Esophagus squamous epithelium (tissue), 5 donors: ENCODE measurements at regions not wholly inside any gene's neighbourhood (a gene's known extent, or its start where the extent isn't known, plus 50 kb on each side); places are given as distances from the start of the nearest gene placed in this dataset.

Source experiments
- DNase-seq: peaks from one replicate; lab custom pipeline; 2025; lab: John Stamatoyannopoulos, UW
- H3K27ac ChIP-seq, 4 donors: fragments of 200-600 bp; sonication (generic); one replicate each; pipeline ENCODE4 v1.5.1; 2016 to 2019; ENCODE audit warnings: mild to moderate bottlenecking in 1 of 4
- H3K27me3 ChIP-seq, 4 donors: fragments of 200-600 bp; sonication (generic); 1 replicate in 3 of 4; 2 replicates in 1 of 4; pipeline versions ENCODE4 v1.5.1 to v1.6.0; 2017 to 2021; ENCODE audit warnings: antibody characterized with exemption in 1 of 4
- H3K36me3 ChIP-seq, 3 donors: fragments of 200-600 bp; sonication (generic); one replicate each; pipeline ENCODE4 v1.5.1; 2016 to 2019
- H3K4me1 ChIP-seq, 3 donors: fragments of 200-600 bp; sonication (generic); one replicate each; pipeline ENCODE4 v1.5.1; 2017 to 2019
- H3K4me3 ChIP-seq, 4 donors: fragments of 200-600 bp; sonication (generic); 1 replicate in 3 of 4; 2 replicates in 1 of 4; pipeline ENCODE4 v1.5.1; 2016 to 2019; ENCODE audit warnings: mild to moderate bottlenecking in 2 of 4, moderate library complexity in 1 of 4
- H3K9me3 ChIP-seq, 3 donors: fragments of 200-600 bp; sonication (generic); one replicate each; pipeline ENCODE4 v1.5.1; 2016 to 2019
- POLR2A ChIP-seq, 4 donors: fragments of 450-650 bp; IDR thresholded peaks; one replicate each; pipeline ENCODE4 v1.6.1; 2017; ENCODE audit warnings: antibody characterized with exemption in 4 of 4, mild to moderate bottlenecking in 4 of 4, moderate library complexity in 3 of 4
- WGBS, 2 donors: methylation state at CpG; one replicate each; pipeline ENCODE4 v1.1.5; 2018; 5-methylcytosine and 5-hydroxymethylcytosine counted together
- intact Hi-C: fragments of 100-400 bp; cut with DNase I; formaldehyde crosslinking; loops from one replicate; pipeline ENCODE4 v1.15.0; 2022
- TF ChIP-seq, protein P1 (sequence below), 6 experiments: fragments of 450-650 bp in 4 of 6; fragments of 200-600 bp in 2 of 6; sonication (generic) in 2 of 6; IDR thresholded peaks; one replicate each; pipeline ENCODE4 v1.5.1; 2016 to 2019; ENCODE audit warnings: antibody characterized with exemption in 6 of 6, mild to moderate bottlenecking in 4 of 6, moderate library complexity in 4 of 6
- donor health status: DM: yes; HTN: yes; CAD: no.

DNA sequence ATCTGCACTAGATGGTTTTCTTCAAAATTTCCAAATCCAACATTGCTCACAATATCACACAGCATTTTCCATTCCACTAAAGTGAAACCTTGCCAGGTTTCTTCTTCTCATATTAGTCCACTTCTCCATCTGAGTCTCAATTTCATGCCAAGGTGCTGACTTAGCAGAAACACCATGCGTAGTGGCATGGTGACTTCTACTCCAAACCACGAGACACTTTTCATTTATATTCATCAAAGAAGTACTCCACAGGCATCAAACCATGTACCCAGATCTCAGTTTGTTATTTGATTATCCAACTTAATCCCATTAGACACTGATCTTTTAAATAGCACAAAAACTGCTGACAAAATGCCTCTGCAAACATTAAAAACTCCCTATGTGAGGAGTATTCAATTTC, 233.4 kb upstream of the ITGA1 start:
- no peak for DNase-seq

DNA sequence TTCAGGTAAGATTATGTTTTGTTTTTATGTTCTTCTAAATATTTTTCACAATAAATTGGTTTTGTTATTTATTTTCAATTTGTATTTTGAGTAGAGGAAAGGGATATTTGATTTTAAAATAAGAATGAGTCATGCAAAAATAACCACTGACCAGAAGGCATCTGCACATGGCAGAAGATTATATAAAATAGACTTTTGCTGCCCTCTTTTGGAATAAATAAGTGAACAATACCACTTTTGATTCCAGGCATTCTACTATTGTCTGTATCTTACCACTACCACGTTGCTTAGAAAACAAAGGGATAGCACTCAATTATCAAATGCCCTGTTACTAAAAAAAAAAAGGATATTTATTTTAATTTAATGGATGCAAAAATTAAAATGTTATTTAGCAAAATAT, 227.3 kb upstream of the ITGA1 start:
- no peaks in the 10 kb centered on the region for H3K36me3 ChIP-seq
- no peak overlapping the region for H3K4me3 ChIP-seq
- no peaks in the 10 kb centered on the region for H3K4me1 ChIP-seq
- TF ChIP-seq POLR2A (IDR thresholded peaks at IDR 0.05) = no peak
- TF ChIP-seq, protein P1, sequence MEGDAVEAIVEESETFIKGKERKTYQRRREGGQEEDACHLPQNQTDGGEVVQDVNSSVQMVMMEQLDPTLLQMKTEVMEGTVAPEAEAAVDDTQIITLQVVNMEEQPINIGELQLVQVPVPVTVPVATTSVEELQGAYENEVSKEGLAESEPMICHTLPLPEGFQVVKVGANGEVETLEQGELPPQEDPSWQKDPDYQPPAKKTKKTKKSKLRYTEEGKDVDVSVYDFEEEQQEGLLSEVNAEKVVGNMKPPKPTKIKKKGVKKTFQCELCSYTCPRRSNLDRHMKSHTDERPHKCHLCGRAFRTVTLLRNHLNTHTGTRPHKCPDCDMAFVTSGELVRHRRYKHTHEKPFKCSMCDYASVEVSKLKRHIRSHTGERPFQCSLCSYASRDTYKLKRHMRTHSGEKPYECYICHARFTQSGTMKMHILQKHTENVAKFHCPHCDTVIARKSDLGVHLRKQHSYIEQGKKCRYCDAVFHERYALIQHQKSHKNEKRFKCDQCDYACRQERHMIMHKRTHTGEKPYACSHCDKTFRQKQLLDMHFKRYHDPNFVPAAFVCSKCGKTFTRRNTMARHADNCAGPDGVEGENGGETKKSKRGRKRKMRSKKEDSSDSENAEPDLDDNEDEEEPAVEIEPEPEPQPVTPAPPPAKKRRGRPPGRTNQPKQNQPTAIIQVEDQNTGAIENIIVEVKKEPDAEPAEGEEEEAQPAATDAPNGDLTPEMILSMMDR (IDR thresholded peaks at IDR 0.05) = no peak
- no peak for DNase-seq
- intact Hi-C loops = no loop called here
- WGBS, 2 donors = 0 to 6% methylated on average over 1 of the region's 1 CpG
- H3K27ac ChIP-seq = no peak overlapping the region
- H3K9me3 ChIP-seq = no peaks in the 10 kb centered on the region
- H3K27me3 ChIP-seq = no peaks in the 10 kb centered on the region

More for the DNA sequence above, 233.4 kb upstream of the ITGA1 start:
- no peak overlapping the region for H3K27ac ChIP-seq
- no peaks in the 10 kb centered on the region for H3K27me3 ChIP-seq
- H3K9me3 ChIP-seq = no peaks in the 10 kb centered on the region
- H3K4me3 ChIP-seq = no peak overlapping the region
- no peaks in the 10 kb centered on the region for H3K36me3 ChIP-seq
- intact Hi-C loops = no loop called here
- TF ChIP-seq, protein P1 (IDR thresholded peaks at IDR 0.05) = no peak
- TF ChIP-seq POLR2A (IDR thresholded peaks at IDR 0.05) = no peak
- no peaks in the 10 kb centered on the region for H3K4me1 ChIP-seq
- WGBS, 2 donors = 22 to 25% methylated on average over 2 of the region's 2 CpGs

DNA sequence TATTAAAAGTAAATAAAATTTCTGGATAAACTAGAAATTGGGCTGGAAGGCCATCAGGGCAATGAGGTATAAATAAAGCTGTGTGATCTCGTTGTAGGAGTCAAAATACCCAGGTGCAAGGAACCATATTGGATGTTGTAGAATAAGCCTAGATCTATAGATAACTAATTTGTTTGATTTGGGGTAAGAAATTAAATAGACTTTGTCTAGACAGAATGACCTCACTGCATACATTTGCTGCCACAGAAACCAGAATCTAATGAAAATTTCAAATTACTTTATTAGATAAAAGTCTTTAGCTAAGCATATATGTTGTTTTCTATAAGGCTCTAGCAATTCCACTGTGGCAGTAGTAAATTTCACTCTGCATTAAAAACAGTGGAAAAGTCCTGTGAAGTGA, 225.2 kb upstream of the ITGA1 start:
- no peaks in the 10 kb centered on the region for H3K36me3 ChIP-seq
- H3K4me3 ChIP-seq = no peak overlapping the region
- WGBS, 2 donors = 28 to 40% methylated on average over 1 of the region's 1 CpG
- no peak for TF ChIP-seq POLR2A (IDR thresholded peaks at IDR 0.05)
- TF ChIP-seq, protein P1 (IDR thresholded peaks at IDR 0.05) = no peak
- H3K27ac ChIP-seq = no peak overlapping the region
- DNase-seq = no peak
- no peaks in the 10 kb centered on the region for H3K4me1 ChIP-seq
- intact Hi-C loops = no loop called here
- no peaks in the 10 kb centered on the region for H3K27me3 ChIP-seq
- no peaks in the 10 kb centered on the region for H3K9me3 ChIP-seq

DNA sequence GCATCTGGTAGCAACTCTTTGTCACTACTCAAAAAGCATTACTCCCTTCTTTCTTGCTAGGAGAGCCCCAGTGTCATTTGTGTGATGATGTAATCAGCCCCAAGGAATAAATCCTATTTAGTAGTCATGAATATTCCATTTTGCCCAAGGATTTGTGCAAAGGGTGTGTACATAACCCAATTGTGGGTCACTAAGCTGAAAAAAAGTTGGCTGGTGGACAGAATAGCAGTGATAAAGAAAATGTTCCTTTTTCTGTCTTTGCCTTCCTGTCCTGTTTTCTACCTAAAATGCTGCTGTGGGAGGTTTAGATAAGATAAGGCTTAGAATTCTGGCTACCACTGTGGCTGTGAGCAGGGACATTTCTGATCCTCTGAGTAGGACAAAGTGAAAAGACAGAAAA, 223.1 kb upstream of the ITGA1 start:
- no peak overlapping the region for H3K4me3 ChIP-seq
- H3K27ac ChIP-seq = no peak overlapping the region
- H3K27me3 ChIP-seq = no peaks in the 10 kb centered on the region
- TF ChIP-seq POLR2A (IDR thresholded peaks at IDR 0.05) = no peak
- TF ChIP-seq, protein P1 (IDR thresholded peaks at IDR 0.05) = no peak
- intact Hi-C loops = no loop called here
- no peak for DNase-seq
- no peaks in the 10 kb centered on the region for H3K36me3 ChIP-seq
- H3K9me3 ChIP-seq = no peaks in the 10 kb centered on the region
- H3K4me1 ChIP-seq = no peaks in the 10 kb centered on the region

DNA sequence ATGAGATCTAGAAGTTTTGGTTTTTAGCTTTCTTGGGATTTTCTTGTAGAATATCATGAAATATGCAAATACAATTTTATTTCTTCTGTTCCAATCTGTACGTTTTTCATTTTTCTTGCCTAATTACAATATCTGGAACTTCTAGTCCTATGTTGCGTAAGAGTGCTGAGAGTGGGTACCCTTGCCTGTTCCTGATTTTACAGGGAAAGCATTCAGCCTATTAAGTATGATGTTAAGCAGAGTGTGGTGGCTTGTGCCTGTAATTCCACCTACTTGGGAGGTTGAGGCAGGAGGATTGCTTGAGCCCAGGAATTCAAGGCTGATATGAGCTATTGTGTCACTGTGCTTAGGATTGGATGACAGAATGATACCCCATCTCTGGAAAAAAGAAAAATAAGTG, 210.2 kb upstream of the ITGA1 start:
- no peaks in the 10 kb centered on the region for H3K9me3 ChIP-seq
- no peaks in the 10 kb centered on the region for H3K4me1 ChIP-seq
- WGBS, 2 donors = 70 to 73% methylated on average over 2 of the region's 2 CpGs
- no peak overlapping the region for H3K4me3 ChIP-seq
- H3K27me3 ChIP-seq = no peaks in the 10 kb centered on the region
- DNase-seq = no peak
- intact Hi-C loops = no loop called here
- no peaks in the 10 kb centered on the region for H3K36me3 ChIP-seq
- no peak for TF ChIP-seq POLR2A (IDR thresholded peaks at IDR 0.05)
- TF ChIP-seq, protein P1 (IDR thresholded peaks at IDR 0.05) = no peak
- no peak overlapping the region for H3K27ac ChIP-seq
